ENCODE measurements at regions not wholly inside any gene's neighbourhood (a gene's known extent, or its start where the extent isn't known, plus 50 kb on each side); places are given as distances from the start of the nearest gene placed in this dataset.

DNA sequence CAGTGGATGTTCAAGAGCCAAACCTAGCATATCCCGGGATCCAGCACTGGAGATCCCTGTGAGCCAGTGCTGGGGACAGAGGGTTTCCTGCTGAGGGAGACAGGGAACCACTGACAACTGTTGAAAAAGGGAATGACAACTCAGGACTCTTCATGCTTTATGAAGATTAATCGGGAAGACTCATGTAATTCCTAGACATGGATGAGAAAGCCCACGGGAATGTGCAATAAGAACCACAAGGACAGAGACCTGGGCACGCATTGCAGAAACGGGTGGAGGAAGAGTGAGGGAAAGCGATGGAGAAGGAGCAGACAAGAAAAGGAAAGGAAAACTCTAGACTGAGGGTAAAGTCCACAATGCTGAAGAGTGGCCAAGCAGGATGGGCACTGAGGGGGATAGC lies 296.0 kb downstream of the PCNX1 start:
- no peak for DNase-seq

- DNase-seq = no peak
Measured at GRCh38 chr14:71204231-71204630, 297.0 kb downstream of the PCNX1 start.

DNA sequence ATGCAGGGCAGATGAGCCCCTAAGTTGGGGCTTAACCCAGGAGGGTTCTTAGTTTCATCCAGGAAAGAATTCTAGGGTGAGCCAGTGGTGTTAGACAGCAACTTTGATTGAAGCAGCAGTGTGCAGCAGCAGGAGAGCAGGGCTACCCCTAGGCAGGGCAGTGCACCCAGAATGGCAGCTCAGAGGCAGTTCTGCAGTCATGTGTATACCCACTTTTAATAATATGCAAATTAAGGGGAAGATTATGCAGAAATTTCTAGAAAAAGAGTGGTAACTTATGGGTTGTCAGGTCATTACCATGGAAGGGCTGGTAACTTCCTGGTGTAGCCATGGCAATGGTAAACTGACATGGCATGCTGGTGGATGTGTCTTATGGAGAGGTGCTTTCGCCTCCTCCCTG lies 297.5 kb downstream of the PCNX1 start:
- no peak for DNase-seq

GRCh38 chr14:71206123-71206522 lies 298.9 kb downstream of the PCNX1 start:
- no peak for DNase-seq

DNA sequence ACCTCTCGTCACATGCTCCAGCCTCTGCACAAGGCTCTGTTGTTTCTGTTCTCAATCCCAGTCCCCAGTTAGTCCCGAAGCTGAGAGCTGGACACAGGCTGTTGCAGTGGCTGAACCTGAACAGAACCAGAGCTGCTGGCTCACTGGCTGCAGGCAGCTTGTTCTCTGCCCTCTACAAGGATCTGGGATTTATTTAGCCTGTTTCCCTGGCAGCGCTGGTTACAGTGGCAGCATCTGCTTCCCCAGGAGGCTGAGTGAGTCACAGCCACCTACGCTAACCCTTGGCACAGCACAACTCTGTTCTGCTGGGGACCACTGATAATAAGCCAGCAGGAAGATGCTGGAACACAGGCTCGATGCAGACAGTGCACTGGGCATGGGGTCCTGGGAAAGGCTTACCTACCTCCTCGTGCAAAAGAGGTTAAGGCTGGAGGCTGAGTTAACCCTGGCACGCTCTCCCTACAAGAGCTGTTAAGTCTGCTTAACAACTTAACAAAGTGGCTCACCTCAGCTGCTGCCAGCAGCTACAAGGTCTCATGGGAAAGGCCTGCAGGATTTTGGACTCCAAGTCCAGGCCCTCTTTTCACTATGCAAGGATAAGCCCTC lies 299.6 kb downstream of the PCNX1 start:
- peak; percentile 56 for DNase-seq

DNA sequence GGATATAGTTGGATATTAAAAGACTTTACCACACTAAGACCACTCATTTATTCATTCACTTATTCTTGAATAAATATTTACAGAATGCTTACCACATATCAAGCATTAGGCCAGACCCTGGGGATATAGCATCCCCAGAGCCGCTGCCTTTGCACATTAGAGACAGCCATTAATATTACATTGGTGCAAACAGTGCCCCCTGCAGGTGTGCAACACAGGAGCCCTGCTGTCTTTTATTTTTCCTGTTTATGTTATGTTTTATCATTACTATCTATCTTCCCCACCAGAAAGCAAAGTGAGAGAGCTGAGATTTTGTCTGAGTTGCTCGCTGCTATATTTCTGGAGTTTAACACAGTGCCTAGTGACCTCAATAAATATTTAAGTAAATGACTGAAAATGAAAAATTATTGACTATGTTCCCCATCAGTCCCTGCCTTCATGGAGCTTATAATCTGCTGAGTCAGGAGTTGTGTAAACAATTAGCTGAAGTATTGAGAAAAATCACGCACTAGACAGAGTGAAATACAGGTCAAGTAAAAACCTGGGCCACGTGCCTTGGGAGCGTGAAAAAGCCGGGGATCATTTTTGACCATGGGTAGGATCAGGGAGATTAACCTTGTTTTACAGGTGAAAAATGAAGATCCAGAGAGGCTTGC lies 301.6 kb downstream of the PCNX1 start:
- DNase-seq = no peak

DNA sequence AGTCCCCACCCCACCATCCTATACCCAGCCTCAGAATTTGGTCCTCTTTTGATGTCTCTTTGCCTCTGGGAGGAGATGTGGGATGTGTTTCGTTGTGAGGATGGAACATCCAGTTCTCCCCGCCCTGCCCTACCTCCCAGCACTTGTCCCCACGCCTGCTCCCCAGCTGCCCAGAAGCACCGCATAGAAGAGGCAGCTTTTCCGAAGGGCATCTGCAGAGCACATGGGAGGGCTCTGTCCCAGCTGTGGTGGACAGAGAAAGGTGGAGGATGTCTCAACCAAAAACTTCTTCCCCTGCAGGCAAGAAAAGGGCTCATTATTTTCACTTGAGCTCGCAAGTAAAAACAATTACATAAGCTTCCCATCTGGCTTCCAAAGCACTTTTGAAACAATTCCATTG lies 302.6 kb downstream of the PCNX1 start:
- DNase-seq = no peak

- DNase-seq = no peak
Measured at GRCh38 chr14:71212093-71212492, 304.8 kb downstream of the PCNX1 start.

DNA sequence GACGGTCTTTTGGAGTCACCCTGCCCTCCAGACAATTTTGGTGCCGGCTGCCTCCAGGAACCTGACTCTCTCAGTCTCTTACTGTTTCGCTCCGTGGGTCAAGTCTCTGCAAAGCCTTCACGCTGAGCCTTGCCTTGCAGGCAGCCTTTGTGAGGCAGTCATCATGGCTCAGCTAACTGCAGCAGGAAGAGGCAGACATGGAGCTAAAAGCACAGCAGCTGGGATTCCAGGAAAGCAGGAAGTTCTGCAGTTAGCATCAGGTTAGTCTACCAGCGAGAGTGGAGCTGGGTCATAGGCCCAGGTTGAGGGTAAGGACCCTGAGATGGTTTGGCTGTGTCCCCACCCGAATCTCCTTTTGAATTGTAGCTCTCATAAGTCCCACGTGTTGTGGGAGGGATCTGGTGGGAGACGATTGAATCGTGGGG lies 305.4 kb downstream of the PCNX1 start:
- DNase-seq = no peak

DNA sequence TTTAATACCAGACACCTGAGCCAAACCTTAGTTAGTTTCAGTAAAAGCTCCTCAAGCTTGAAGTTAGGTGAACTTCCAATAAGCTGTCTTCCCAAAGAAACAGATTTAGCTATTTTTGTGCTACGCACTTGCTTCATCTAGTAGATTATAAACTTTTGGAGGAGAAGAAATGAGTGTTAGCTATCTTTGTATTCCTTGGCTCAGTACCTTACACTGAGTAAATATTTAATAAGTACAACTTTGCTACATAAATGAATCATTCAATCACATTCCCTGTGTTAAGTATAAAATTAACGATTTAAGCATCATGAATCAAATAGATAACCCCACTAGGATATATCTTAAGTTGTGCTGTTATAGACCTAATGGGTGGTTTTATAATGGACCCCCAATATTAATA lies 307.0 kb downstream of the PCNX1 start:
- DNase-seq = no peak

DNA sequence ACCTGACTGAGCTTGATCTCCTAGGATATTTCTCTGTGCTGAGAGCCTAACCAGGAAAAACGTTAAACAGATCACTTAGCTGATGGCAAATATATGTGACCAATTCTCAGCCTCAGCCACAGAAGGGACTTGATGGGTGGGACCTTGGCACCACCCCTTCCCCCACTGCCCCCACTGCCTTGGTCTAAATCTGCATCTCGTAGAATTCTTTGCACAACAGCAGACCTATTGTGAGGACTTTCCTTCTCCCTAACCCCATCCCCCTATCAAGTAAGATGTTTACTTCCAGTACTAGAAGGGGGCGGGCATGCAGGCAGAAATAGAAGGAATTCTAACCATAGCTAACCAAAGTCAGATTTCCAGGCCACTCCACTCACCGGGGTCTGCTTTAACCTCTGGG lies 313.2 kb downstream of the PCNX1 start:
- no peak for DNase-seq

- no peak for DNase-seq
Measured at GRCh38 chr14:71221119-71221518, 313.9 kb downstream of the PCNX1 start.

DNA sequence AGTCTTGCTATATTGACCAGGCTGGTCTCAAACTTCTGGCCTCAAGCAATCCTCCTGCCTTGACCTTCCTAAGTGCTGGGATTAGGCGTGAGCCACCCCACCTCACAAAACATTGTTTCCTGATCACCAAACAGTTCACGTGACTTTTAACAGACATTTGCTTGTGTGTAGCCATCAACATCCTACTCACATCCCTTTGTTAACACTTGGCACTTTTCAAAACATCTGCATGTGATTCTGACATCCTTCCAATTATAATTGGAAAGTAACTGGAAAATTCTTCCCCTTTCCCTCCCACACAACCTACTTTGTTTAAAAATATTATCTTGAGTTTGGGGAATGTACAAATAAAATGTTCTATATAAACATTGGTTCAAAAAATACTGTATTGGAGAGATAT lies 317.9 kb downstream of the PCNX1 start:
- no peak for DNase-seq

DNA sequence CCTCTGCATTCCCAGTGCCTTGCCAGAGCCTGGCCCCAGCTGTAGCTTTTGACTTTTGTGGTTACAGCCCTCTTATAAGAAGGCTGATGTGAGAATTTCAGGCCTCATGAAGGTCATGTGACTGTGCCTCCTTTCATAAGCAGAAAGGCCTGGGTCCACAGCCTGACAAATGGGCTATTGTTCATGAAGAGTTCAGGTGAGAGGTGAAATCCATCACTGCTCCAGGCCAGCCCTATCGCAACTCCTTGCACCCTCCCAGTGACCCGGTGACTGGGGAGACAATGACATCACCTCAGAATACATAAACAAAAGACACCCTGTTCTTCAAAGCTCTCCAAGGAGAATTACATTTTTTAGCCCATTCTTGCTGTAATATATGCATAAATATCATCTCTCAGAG lies 321.5 kb downstream of the PCNX1 start:
- DNase-seq = no peak

GRCh38 chr14:71229875-71230274 lies 322.6 kb downstream of the PCNX1 start:
- no peak for DNase-seq

DNA sequence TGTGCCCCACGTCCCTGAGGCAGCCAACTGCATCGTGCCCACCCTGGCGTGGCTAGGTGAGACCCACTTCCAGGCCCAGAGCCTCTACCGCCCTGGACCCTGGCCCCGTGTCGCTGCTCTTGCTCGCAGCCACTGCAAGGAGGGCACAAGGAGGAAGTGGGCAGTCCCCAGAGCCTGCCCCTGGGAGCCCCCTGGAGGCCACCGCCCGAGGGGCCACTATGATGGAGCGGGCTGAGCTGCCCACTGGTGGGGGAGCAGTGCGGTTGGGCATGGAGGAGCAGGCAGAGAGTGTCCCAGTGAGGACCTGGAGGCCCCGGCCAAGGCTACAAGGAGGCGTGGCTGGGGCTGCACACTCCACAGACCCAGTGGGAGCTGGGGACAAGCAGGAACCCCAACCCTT lies 323.6 kb downstream of the PCNX1 start:
- DNase-seq = no peak

DNA sequence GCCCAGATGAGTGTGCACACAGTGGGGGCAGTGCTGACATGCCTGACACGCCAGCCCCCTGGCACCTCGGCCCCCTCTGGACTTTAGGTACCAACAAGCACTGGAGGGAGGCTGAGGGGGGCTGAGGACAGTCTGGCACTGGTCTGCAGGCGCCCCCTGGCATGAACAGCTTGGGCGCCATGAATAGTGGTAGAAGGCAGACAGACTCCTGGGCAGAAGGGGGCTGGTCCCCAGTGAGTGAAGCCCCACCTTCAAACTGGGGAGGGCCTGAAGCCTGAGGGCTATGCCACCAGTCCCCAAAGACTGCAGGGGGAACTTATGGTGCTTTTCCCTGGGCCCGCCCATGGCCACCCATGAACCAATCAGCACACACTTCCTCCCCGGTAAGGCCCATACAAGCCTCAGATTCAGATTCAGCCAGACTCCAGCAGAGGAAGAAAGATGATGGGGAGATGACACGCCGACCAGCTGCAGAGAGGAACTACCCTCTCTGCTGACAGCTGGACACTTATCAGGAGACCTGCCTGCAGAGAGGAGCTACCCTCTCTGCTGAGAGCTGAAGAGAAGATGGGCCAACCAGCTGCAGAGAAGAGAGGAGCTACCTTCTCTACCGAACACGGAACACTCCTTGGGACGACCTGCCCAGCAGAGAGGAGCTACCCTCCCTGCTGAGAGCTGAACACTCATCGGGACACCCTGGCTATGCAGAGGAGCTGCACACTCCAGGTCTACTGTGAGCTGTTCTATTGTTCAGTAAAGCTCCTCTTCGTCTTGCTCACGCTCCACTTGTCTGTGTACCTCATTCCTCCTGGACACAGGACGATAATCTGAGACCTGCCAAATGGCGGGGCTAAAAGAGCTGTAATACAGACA lies 324.5 kb downstream of the PCNX1 start:
- DNase-seq = no peak

DNA sequence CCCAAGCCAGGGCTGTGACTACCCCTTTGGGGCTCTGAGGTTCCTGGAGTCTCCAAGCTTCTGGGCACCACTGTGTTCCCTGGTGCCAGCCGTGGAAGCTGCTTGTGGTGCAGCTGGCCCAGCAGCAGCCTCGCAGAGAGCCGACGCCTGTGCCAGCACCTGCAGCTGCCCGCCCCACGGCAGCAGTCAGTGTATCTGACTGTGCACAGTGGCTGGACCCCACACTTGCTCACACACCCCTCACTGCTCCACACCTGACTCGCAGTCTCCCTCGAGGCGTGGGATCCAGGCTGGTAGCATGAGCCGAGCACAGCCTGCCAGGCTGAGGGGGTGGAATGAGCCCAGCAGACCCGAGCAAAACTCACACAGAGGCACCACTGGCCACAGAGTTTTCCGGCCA lies 325.2 kb downstream of the PCNX1 start:
- DNase-seq = no peak

DNA sequence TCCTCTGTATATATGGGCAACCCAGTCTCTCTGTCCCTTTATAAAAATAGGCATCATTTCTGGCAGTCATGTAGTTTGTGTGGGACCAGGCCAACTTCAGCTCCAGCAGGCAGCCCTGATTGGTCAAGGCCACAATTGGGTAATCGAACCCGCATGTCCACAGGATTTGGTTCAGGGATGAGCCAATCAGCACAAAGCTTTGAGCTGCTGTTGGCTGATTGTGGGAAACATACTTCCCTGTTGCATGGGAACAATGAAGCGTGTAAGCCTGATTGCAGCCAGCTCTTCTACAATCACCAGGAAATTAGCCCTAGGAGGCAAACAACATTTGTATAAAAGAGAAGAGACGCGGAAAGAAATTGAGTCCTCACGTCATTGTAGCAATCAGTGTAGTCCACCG lies 328.6 kb downstream of the PCNX1 start:
- DNase-seq = no peak

- DNase-seq = peak; percentile 45
Measured at GRCh38 chr14:71236487-71236886, 329.2 kb downstream of the PCNX1 start.

DNA sequence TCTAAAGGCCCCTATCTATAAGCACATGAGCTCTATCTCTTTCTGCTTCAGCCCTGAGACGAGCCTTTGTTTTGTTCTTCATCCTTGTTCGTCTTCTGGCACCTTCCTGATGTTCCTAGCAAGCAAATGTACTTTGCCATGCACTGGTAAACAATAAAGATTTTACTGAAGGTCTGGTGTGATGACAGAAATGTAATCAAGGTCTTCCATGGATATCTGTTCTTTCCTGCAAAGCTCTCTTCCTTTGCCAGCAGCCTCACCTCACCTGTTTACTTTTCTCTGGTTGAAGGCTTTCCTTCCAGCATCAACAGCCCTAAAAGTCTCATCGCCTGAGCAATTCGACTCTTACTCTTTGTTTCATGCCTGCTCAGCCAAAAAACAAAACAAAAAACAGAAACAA lies 330.3 kb downstream of the PCNX1 start:
- DNase-seq = no peak

DNA sequence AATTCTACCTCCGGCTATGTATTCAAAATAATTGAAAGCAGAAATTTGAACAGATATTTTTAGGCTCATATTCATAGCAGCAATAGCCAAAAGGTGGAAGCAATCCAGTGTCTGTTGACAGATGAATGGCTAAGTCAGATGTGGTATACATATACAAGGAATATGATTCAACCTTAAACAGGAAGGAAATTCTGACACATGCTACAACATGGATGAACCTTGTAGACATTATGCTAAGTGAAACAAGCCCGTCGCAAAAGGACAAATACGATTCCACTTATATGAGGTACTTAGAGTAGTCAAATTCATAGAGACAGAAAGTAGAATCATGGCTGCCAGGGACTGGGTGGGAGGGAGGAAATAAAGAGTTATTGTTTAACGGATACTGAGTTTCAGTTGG lies 331.6 kb downstream of the PCNX1 start:
- no peak for DNase-seq

DNA sequence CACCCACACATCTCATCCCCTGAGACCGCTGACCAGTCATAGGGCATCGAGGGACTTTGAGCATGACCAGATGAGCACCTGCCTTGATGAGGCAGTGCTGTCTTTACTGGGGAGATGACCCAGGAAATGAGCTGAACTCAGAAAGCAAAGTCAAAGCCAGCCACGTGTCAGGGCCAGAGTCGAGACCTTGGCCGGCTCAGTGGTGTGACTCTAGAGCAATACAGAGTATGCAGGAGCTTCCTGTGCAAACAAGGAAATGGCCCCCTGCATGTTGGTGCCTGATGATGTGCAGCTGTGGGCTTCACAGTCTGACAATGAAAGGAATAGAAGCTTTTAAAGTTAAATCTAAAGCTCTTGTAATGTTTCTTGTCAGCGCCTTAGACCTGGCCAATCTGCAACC lies 332.9 kb downstream of the PCNX1 start:
- DNase-seq = no peak

GRCh38 chr14:71240866-71241520 lies 333.7 kb downstream of the PCNX1 start:
- DNase-seq = no peak
